Right lobe of liver (tissue), 6 donors: ENCODE measurements at regions not wholly inside any gene's neighbourhood (a gene's known extent, or its start where the extent isn't known, plus 50 kb on each side); places are given as distances from the start of the nearest gene placed in this dataset.

ENCODE experiments used
- ATAC-seq, 4 donors: fragments of 200-7000 bp; cut with Tn5 transposase; one replicate each; pipeline ENCODE4 v1.9.1; 2020; ENCODE audit warnings: mild to moderate bottlenecking in 4 of 4, moderate library complexity in 4 of 4
- DNase-seq, 3 donors: peaks; one replicate each; pipeline ENCODE4 v3.0.0-alpha.2; 2020
- H3K27ac ChIP-seq, 3 donors: fragments of 200-600 bp; one replicate each; pipeline ENCODE4 v1.8.0; 2022
- H3K27me3 ChIP-seq, 2 donors: fragments of 200-600 bp; one replicate each; pipeline ENCODE4 v1.8.0; 2022
- H3K36me3 ChIP-seq, 4 donors: fragments of 200-600 bp; sonication (generic) in 1 of 4; one replicate each; pipeline versions ENCODE4 v1.5.1 to v1.8.0; 2017 to 2022; ENCODE audit warnings: control low read depth in 1 of 4
- H3K4me1 ChIP-seq, 4 donors: fragments of 200-600 bp; sonication (generic) in 1 of 4; one replicate each; pipeline versions ENCODE4 v1.5.1 to v1.8.0; 2017 to 2022; ENCODE audit warnings: control low read depth in 1 of 4
- H3K4me3 ChIP-seq, 3 donors: fragments of 200-600 bp; one replicate each; pipeline ENCODE4 v1.8.0; 2022
- H3K9me3 ChIP-seq, 4 donors: fragments of 200-600 bp; sonication (generic) in 1 of 4; one replicate each; pipeline versions ENCODE4 v1.5.1 to v1.8.0; 2017 to 2022; ENCODE audit warnings: control low read depth in 1 of 4
- POLR2A ChIP-seq: fragments of 450-650 bp; IDR thresholded peaks from one replicate; pipeline ENCODE4 v1.6.1; 2017; ENCODE audit warnings: antibody characterized with exemption, mild to moderate bottlenecking
- WGBS: methylation state at CpG from one replicate; pipeline ENCODE4 v1.1.6; 2018; ENCODE audit warnings: low coverage, low lambda C conversion rate; ENCODE audit not compliant: insufficient coverage; ENCODE audit errors: missing lambda C conversion rate; 5-methylcytosine and 5-hydroxymethylcytosine counted together
- intact Hi-C, 2 donors: fragments of 100-400 bp; cut with DNase I; formaldehyde crosslinking; loops; one replicate each; pipeline versions ENCODE4 v1.11.2 to v1.14.1; 2022
- TF ChIP-seq, protein P1 (sequence below), 4 donors: fragments of 200-600 bp in 3 of 4; fragments of 450-650 bp in 1 of 4; IDR thresholded peaks; one replicate each; pipeline versions ENCODE4 v1.5.1 to v1.8.0; 2016 to 2022; ENCODE audit warnings: antibody characterized with exemption in 4 of 4, mild to moderate bottlenecking in 2 of 4
- donor health status: DM: no; HTN: yes; CAD: no.
- donor health status: DM: no; HTN: no; CAD: no.
- donor health status: DM: no; HTN: no; CAD: no.
- donor health status: DM: no; HTN: yes; CAD: no.
- donor health status: DM: no; HTN: yes; CAD: no.

DNA sequence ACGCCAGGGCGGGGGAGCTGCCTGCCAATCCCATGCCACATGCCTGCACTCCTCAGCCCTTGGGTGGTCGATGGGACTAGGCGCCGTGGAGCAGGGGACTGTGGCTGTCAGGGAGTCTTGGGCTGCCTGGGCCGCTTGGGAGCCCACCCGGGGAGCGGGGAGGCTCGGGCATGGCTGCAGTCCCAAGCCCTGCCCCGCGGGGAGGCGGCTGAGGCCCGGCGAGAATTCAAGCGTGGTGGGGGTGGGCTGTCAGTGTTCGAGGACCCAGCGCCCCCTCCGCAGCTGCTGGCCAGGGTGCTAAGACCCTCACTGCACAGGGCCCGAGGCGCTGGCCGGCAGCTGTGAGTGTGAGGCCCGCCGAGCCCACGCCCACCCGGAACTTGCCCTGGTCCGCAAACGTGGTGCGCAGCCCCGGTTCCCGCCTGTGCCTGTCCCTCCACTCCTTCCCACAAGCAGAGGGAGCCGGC is 83.2 kb upstream of the DMRTA1 start:
- Histone ChIP-seq H3K4me3 (no peak overlapping the region), H3K27ac (no peak overlapping the region), H3K4me1 (no peaks in the 10 kb centered on the region), H3K36me3 (no peaks in the 10 kb centered on the region), H3K9me3 (no peaks in the 10 kb centered on the region), H3K27me3 (no peaks in the 10 kb centered on the region)
- WGBS = 73% methylated on average over 6 of the region's 31 CpGs
- peak in 1 of 3 donors; percentile 51 for DNase-seq
- peak in 1 of 4 donors; percentile 13 for ATAC-seq
- intact Hi-C loops = no loop called here
- TF ChIP-seq POLR2A = no peak
- TF ChIP-seq, protein P1, sequence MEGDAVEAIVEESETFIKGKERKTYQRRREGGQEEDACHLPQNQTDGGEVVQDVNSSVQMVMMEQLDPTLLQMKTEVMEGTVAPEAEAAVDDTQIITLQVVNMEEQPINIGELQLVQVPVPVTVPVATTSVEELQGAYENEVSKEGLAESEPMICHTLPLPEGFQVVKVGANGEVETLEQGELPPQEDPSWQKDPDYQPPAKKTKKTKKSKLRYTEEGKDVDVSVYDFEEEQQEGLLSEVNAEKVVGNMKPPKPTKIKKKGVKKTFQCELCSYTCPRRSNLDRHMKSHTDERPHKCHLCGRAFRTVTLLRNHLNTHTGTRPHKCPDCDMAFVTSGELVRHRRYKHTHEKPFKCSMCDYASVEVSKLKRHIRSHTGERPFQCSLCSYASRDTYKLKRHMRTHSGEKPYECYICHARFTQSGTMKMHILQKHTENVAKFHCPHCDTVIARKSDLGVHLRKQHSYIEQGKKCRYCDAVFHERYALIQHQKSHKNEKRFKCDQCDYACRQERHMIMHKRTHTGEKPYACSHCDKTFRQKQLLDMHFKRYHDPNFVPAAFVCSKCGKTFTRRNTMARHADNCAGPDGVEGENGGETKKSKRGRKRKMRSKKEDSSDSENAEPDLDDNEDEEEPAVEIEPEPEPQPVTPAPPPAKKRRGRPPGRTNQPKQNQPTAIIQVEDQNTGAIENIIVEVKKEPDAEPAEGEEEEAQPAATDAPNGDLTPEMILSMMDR (IDR thresholded peaks at IDR 0.05) = no peak

- no peak for ATAC-seq
- Histone ChIP-seq H3K27ac (no peak overlapping the region), H3K36me3 (no peaks in the 10 kb centered on the region), H3K4me3 (no peak overlapping the region), H3K4me1 (no peaks in the 10 kb centered on the region), H3K27me3 (no peaks in the 10 kb centered on the region), H3K9me3 (no peaks in the 10 kb centered on the region)
- WGBS = 80% methylated on average over 2 of the region's 2 CpGs
- no peak for DNase-seq
- intact Hi-C loops = no loop called here
- TF ChIP-seq, protein P1 (IDR thresholded peaks at IDR 0.05) = no peak
- TF ChIP-seq POLR2A = no peak
Observed at GRCh38 chr9:22373636-22374035, 73.0 kb upstream of the DMRTA1 start.

DNA sequence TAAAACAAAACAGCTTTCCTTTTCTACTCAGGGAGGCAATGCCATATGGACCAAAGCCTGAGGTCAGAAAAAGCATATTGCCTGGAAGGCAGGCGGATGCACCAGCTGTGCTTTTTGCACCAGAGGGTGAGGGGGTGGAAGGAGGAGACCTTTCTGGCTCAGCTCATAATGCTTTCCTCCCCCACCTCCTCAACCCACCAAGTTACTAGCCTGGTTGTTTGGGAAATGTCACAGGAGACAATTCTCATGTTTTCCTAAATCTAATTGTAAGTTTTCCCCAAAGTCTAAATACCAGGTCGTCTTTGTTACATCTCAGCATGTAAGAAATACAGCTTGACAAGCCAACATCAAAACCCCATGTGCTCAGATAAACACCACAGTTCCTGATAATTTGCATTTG is 72.6 kb upstream of the DMRTA1 start:
- no peaks in the 10 kb centered on the region for H3K36me3 ChIP-seq
- WGBS = 58% methylated on average over 2 of the region's 2 CpGs
- no peaks in the 10 kb centered on the region for H3K4me1 ChIP-seq
- H3K9me3 ChIP-seq = no peaks in the 10 kb centered on the region
- no peak for TF ChIP-seq POLR2A
- TF ChIP-seq, protein P1 (IDR thresholded peaks at IDR 0.05) = no peak
- intact Hi-C loops = no loop called here
- H3K27me3 ChIP-seq = no peaks in the 10 kb centered on the region
- DNase-seq (no peak), ATAC-seq (no peak)
- H3K27ac ChIP-seq = no peak overlapping the region
- no peak overlapping the region for H3K4me3 ChIP-seq

DNA sequence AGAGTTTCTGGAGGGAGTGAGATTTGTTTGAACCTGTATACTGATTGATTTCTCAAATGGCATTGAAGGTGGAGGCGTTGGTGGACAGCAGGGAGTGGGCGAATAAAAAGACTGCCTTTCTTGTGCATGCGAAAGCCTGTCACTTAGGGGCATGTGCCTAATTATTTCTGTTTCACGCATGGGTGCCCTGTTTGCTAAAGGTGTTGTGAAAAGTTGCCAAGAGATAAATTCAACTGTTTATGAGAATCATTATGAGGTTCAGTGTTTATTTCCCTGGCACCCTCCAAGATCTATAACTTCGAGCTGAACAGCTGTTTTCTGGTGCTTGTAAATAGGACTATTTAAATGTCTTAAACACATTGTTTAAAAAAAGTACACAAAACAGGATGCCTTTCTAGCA is 67.4 kb upstream of the DMRTA1 start:
- Histone ChIP-seq H3K4me1 (no peaks in the 10 kb centered on the region), H3K36me3 (no peaks in the 10 kb centered on the region), H3K27ac (no peak overlapping the region), H3K27me3 (no peaks in the 10 kb centered on the region), H3K4me3 (no peak overlapping the region), H3K9me3 (no peaks in the 10 kb centered on the region)
- DNase-seq (no peak), ATAC-seq (no peak)
- TF ChIP-seq, protein P1 (IDR thresholded peaks at IDR 0.05) = no peak
- no peak for TF ChIP-seq POLR2A
- WGBS = 47% methylated on average over 3 of the region's 5 CpGs
- intact Hi-C loops = no loop called here

DNA sequence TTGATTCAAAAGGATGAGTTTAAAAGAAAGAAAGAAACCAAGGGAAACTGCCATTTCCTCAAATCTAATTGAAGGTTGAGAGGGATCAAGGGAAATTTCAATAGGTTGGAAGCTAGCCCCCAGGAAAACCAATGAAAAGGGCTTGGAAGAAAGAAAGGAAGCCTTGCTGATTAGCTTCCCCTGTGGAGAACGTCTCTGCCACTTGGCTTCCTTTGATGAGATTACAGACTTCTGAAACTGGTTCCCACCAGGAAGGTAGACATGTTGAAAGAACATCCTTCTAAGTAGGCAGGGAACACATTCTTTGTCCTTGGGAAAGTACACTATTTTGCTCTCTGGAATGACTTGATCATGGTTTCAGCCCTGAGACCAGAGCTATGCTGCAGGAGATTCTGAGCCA is 65.5 kb upstream of the DMRTA1 start:
- DNase-seq (no peak), ATAC-seq (no peak)
- intact Hi-C loops = no loop called here
- TF ChIP-seq, protein P1 (IDR thresholded peaks at IDR 0.05) = no peak
- no peak for TF ChIP-seq POLR2A
- Histone ChIP-seq H3K36me3 (no peaks in the 10 kb centered on the region), H3K4me3 (no peak overlapping the region), H3K4me1 (no peaks in the 10 kb centered on the region), H3K27me3 (no peaks in the 10 kb centered on the region), H3K27ac (no peak overlapping the region), H3K9me3 (no peaks in the 10 kb centered on the region)
- 25% methylated on average over 1 of the region's 1 CpG for WGBS
